Calu3 (cell line): ENCODE measurements at regions not wholly inside any gene's neighbourhood (a gene's known extent, or its start where the extent isn't known, plus 50 kb on each side); places are given as distances from the start of the nearest gene placed in this dataset.
"Not testable (repeated sequence)": the region's sequence is repeated elsewhere in the genome, so short reads cannot be mapped to it uniquely, and the experiment has no call there.

Experiments
- BruUV-seq: library from RNA; stranded (reverse); fragments of 400-500 nt; replicated peaks from 2 replicates; lab custom pipeline; 2021; lab: Mats Ljungman, UMichigan
- CTCF ChIA-PET: fragments of 300-600 bp; sonication (Branson Sonifier 250); formaldehyde crosslinking; loops from one replicate; lab custom pipeline; 2022; ENCODE audit warnings: antibody characterized with exemption; lab: Charles Lee
- DNase-seq: peaks from one replicate; pipeline ENCODE4 v3.0.0; 2022
- H3K27ac Mint-ChIP-seq: one replicate; pipeline ENCODE4 v1.8.0; 2022; ENCODE audit warnings: mixed read lengths; ENCODE audit not compliant: unreplicated experiment
- H3K27me3 Mint-ChIP-seq: one replicate; pipeline ENCODE4 v1.8.0; 2022; ENCODE audit warnings: mixed read lengths; ENCODE audit not compliant: unreplicated experiment
- H3K36me3 Mint-ChIP-seq: one replicate; pipeline ENCODE4 v1.8.0; 2022; ENCODE audit warnings: mild to moderate bottlenecking, moderate library complexity, mixed read lengths; ENCODE audit not compliant: insufficient read depth, unreplicated experiment
- H3K4me1 Mint-ChIP-seq: one replicate; pipeline ENCODE4 v1.8.0; 2022; ENCODE audit warnings: mild to moderate bottlenecking, low read depth, mixed read lengths; ENCODE audit not compliant: unreplicated experiment
- H3K4me3 Mint-ChIP-seq: one replicate; pipeline ENCODE4 v1.8.0; 2022; ENCODE audit warnings: mild to moderate bottlenecking, low read depth, moderate library complexity, mixed read lengths; ENCODE audit not compliant: unreplicated experiment
- H3K9me3 Mint-ChIP-seq: one replicate; pipeline ENCODE4 v1.8.0; 2022; ENCODE audit warnings: low read depth, mixed read lengths; ENCODE audit not compliant: unreplicated experiment
- intact Hi-C: fragments of 100-400 bp; cut with micrococcal nuclease; formaldehyde crosslinking; loops from one replicate; pipeline ENCODE4 v1.10.0; 2022; ENCODE audit not compliant: unreplicated experiment
- TF ChIP-seq, protein P1 (sequence below): fragments of 200-600 bp; IDR thresholded peaks from one replicate; pipeline ENCODE4 v1.8.0; 2022; ENCODE audit warnings: antibody characterized with exemption; ENCODE audit not compliant: unreplicated experiment

DNA sequence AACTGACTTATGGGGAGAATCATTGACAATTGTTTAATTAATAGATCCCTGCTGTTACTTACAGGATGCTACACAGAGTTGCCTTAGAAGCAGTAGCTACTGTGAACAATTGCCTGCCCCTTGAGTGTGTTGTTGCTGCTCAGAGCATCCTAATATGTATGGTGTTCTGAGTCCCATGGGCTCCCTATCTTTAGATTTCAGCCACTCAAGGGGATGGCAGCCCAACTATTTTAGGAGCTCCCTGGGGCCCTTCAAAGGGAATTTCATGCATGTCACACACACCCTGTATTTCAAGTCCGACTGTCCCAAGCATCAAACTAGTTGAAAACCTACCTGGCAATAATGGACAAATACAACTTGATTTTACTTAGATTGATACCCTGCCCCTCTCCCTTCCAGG, 111.2 kb downstream of the NOC3L start:
- TF ChIP-seq, protein P1, sequence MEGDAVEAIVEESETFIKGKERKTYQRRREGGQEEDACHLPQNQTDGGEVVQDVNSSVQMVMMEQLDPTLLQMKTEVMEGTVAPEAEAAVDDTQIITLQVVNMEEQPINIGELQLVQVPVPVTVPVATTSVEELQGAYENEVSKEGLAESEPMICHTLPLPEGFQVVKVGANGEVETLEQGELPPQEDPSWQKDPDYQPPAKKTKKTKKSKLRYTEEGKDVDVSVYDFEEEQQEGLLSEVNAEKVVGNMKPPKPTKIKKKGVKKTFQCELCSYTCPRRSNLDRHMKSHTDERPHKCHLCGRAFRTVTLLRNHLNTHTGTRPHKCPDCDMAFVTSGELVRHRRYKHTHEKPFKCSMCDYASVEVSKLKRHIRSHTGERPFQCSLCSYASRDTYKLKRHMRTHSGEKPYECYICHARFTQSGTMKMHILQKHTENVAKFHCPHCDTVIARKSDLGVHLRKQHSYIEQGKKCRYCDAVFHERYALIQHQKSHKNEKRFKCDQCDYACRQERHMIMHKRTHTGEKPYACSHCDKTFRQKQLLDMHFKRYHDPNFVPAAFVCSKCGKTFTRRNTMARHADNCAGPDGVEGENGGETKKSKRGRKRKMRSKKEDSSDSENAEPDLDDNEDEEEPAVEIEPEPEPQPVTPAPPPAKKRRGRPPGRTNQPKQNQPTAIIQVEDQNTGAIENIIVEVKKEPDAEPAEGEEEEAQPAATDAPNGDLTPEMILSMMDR: no peak
- Mint-ChIP-seq H3K36me3 (no peaks in the 10 kb centered on the region), H3K27ac (no peak overlapping the region), H3K4me1 (no peaks in the 10 kb centered on the region), H3K9me3 (no peaks in the 10 kb centered on the region), H3K4me3 (no peak overlapping the region), H3K27me3 (no peaks in the 10 kb centered on the region)
- no peak for DNase-seq
- CTCF ChIA-PET: no interaction called here
- BruUV-seq: no TSS peak
- intact Hi-C loops: no loop called here

DNA sequence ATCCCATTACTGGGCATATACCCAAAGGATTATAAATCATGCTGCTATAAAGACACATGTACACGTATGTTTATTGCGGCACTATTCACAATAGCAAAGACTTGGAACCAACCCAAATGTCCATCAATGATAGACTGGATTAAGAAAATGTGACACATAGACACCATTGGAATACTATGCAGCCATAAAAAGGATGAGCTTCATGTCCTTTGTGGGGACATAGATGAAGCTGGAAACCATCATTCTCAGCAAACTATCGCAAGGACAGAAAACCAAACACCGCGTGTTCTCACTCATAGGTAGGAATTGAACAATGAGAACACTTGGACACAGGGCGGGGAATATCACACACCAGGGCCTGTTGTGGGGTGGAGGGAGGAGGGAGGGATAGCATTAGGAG, 105.3 kb downstream of the NOC3L start:
- H3K27ac Mint-ChIP-seq, intact Hi-C loops, H3K36me3 Mint-ChIP-seq, H3K27me3 Mint-ChIP-seq, BruUV-seq, H3K4me3 Mint-ChIP-seq, CTCF ChIA-PET, H3K4me1 Mint-ChIP-seq, H3K9me3 Mint-ChIP-seq, DNase-seq: not testable (repeated sequence)

DNA sequence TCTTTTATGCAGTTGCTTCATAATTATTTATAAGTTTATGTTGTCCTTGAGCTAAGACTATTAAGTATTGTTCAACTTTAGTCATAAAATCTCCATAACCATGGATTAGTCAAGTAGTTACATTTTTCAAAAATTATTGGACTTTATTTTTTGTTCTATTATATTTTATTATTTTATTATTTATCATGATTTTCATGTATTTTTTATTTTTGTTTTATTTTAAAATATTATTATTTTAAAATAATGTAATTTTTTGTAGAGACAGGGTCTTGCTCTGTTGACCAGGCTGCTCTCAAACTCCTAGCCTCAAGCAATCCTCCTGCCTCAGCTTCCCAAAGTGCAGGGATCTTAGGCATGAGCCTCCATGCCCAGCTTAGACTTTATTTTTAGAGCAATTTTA, 102.3 kb downstream of the NOC3L start:
- CTCF ChIA-PET: no interaction called here
- TF ChIP-seq, protein P1: no peak
- Mint-ChIP-seq H3K36me3 (no peaks in the 10 kb centered on the region), H3K27ac (no peak overlapping the region), H3K9me3 (no peaks in the 10 kb centered on the region), H3K4me1 (no peaks in the 10 kb centered on the region), H3K27me3 (no peaks in the 10 kb centered on the region), H3K4me3 (no peak overlapping the region)
- BruUV-seq: no TSS peak
- intact Hi-C loops: no loop called here
- DNase-seq: no peak

DNA sequence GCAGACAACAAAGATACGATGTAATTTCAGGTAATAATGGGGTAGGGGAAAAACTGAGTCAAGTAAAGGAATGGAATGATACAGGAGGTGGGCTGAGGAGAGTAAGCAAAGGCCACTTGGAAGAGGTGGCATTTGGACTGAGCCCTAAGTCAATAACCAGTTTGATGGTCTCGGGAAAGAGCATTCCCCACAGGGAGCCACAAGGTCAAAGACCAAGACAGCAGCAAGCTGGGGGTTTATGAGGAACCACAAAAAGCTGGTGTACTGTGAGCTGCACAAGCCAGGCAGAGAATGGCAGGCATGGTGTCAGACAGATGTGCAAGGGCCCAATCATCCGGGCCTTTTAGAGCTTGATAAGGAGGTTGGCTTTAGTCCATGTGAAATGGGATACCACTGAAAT, 98.7 kb downstream of the NOC3L start:
- Mint-ChIP-seq H3K27me3 (no peaks in the 10 kb centered on the region), H3K27ac (no peak overlapping the region), H3K9me3 (no peaks in the 10 kb centered on the region), H3K36me3 (no peaks in the 10 kb centered on the region), H3K4me1 (no peaks in the 10 kb centered on the region), H3K4me3 (no peak overlapping the region)
- no peak for DNase-seq
- intact Hi-C loops: no loop called here
- CTCF ChIA-PET: no interaction called here
- TF ChIP-seq, protein P1: no peak
- no TSS peak for BruUV-seq

DNA sequence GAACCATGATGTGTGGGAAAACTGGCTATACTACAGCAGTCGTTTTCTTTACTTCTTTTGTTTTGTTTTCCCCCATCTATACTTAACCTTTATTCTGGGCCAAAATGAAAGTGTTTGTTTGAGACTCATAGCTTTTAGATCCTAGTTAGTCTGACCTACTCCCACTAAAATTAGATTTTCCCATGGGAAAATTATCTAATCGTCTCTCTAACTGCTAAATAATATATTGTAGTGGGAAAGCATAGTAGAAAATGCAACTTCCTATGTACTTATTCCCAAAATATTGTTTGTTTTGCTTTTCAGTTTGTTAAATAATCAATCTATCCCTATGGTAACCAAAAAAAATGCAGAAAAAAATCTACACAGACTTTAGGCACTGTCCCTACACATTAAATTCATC, 96.6 kb downstream of the NOC3L start:
- TF ChIP-seq, protein P1: no peak
- CTCF ChIA-PET: no interaction called here
- Mint-ChIP-seq H3K9me3 (no peaks in the 10 kb centered on the region), H3K36me3 (no peaks in the 10 kb centered on the region), H3K27me3 (no peaks in the 10 kb centered on the region), H3K27ac (no peak overlapping the region), H3K4me3 (no peak overlapping the region), H3K4me1 (no peaks in the 10 kb centered on the region)
- BruUV-seq: no TSS peak
- no peak for DNase-seq
- intact Hi-C loops: no loop called here
